GM20431 (cell line): ENCODE measurements at regions not wholly inside any gene's neighbourhood (a gene's known extent, or its start where the extent isn't known, plus 50 kb on each side); places are given as distances from the start of the nearest gene placed in this dataset.

ENCODE experiments used
- in situ Hi-C: fragments of 300-500 bp; cut with MseI, MboI; formaldehyde crosslinking; loops from one replicate; pipeline ENCODE4 v1.15.0; 2020; ENCODE audit warnings: low sequenced_read_pairs; ENCODE audit not compliant: unreplicated experiment

DNA sequence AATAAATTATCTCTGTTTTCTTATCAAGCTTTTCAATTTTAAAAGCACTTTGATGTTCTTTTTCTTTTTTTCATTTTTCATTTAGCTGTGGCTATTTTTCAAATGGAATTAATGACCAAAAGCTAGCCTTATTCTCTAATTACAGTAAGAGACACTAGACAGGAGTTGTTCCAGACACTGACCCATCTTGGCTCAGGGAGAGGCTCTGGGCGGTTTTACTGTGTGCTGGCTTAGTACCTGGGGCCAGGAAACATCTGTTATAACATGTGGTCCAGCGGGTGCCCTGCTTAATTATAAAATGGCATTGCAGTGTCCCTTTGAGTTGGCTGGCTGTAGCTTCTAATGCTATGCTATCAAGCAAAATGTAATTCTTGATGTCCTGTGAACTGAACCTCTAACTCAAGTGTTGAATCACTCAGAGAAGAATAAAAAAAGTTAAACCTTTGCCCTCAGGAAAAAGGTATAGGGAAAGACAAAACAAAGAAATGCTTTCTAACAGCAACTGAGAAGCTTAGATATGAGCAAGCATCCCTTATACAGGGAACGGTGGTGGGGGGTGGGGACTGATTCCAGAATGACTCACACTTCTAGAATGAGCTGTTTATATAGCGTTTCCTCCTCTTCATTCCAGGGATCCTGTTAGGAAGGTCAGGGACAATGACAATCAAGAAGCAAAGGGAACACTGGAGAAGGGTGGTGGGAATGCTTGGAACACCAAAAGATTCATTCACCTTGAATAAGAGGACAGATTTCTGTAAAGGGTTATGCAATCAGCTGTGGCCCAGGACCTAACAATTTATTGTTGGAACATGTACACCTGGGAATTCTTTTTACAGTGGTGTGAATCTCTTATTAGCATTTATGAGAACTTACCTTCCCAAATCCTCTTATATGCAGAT lies 58.7 kb upstream of the NFIB start:
- in situ Hi-C loops: loop anchor here (25.0 kb wide), 1 partner anchor 935 kb away; no protein-coding TSS in a partner anchor

DNA sequence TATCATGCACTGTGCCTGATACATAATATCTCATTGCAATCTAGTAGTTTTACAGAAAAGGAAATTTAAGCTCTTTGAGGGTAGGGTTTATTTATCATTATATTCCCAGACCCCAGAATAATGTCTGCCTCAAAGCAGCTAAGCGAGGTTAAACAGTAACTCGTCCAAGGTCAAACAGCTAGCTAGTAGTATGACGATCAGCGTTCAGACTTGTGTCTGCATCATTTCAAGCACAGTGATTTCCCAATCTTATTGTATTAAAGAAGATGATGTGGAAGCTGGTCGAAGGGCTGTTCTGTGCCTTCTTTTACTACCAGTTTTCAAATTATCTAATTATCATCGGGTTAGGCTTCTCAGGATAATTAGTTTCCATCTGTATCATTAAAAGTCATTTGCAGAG lies 55.1 kb upstream of the NFIB start:
- in situ Hi-C loops: loop anchor here (25.0 kb wide), 1 partner anchor 932 kb away; no protein-coding TSS in a partner anchor

DNA sequence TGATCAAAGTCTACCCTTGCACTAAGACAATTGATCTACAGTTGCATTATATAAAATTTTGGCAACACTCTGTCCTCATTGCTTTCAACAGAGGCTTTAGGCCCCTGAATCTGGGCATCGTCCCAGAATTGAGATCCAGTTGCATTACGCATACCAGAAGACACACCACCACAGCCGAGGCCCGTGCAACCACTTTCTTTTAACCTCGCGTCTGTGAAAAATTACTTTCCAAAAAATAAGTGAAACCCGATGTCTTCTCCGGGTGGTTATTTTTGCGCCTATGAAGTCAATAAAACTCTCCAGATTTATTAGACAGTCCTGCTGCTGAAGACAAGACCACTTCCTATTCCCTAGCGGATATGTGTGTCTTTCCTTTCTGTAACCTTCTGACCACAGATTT lies 52.1 kb upstream of the NFIB start:
- in situ Hi-C loops: loop anchor here (25.0 kb wide), 1 partner anchor 929 kb away; no protein-coding TSS in a partner anchor

DNA sequence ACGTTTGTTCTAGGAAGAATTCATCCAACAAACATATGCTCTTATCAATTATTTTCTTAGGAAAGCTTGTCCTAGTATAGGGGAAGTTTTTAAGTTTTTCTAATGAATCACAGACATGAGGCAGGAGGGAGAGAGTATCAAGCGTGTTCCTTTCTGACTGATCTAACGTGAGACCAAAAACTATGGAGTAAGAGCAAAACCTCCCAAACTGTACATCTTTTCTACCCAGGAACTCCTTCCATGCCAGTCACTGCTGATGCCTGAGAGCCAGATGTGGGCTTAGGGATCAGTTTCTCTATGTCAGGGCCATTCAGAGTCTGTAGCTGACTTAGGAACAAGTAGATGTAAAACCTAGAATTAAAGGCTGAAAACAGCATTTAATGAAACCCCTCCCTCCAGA lies 51.7 kb upstream of the NFIB start:
- in situ Hi-C loops: loop anchor here (25.0 kb wide), 1 partner anchor 928 kb away; no protein-coding TSS in a partner anchor
